Choroid plexus epithelial cell (primary cell): ENCODE measurements at regions not wholly inside any gene's neighbourhood (a gene's known extent, or its start where the extent isn't known, plus 50 kb on each side); places are given as distances from the start of the nearest gene placed in this dataset.

Experiments used
- DNase-seq: peaks from one replicate; pipeline ENCODE4 v3.0.0-alpha.2; 2010; ENCODE audit warnings: low read depth
- H3K4me3 ChIP-seq: 2 replicates; pipeline ENCODE4 v1.5.1; 2011; ENCODE audit warnings: low read depth, mild to moderate bottlenecking, control low read depth, low read length, moderate library complexity
- TF ChIP-seq, protein P1 (sequence below): conservative IDR thresholded peaks from 2 replicates; pipeline ENCODE4 v1.5.1; 2011; ENCODE audit warnings: low read depth, mild to moderate bottlenecking, control low read depth, inconsistent platforms, low read length, moderate library complexity

DNA sequence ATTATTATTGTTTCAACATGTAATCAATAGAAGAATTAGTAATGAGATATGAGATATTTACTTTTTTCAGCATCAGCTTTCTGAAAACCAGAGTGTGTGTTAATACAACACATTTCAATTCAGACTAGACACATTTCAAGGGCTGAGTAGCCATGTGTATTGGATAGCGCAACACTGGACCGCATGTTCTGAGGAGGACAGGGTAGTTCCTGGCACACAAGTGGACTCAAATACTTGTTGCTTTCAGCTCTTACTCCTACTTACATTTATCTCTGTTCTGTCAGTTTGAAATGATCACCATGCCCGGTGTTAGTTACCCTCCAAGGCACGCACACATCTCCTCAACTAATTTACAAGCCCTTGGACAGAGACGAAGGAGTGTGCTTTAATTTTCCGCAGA is 126.6 kb downstream of the SLC24A2 start:
- TF ChIP-seq, protein P1, sequence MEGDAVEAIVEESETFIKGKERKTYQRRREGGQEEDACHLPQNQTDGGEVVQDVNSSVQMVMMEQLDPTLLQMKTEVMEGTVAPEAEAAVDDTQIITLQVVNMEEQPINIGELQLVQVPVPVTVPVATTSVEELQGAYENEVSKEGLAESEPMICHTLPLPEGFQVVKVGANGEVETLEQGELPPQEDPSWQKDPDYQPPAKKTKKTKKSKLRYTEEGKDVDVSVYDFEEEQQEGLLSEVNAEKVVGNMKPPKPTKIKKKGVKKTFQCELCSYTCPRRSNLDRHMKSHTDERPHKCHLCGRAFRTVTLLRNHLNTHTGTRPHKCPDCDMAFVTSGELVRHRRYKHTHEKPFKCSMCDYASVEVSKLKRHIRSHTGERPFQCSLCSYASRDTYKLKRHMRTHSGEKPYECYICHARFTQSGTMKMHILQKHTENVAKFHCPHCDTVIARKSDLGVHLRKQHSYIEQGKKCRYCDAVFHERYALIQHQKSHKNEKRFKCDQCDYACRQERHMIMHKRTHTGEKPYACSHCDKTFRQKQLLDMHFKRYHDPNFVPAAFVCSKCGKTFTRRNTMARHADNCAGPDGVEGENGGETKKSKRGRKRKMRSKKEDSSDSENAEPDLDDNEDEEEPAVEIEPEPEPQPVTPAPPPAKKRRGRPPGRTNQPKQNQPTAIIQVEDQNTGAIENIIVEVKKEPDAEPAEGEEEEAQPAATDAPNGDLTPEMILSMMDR, result no peak
- DNase-seq, result no peak
- H3K4me3 ChIP-seq, result no peak overlapping the region

DNA sequence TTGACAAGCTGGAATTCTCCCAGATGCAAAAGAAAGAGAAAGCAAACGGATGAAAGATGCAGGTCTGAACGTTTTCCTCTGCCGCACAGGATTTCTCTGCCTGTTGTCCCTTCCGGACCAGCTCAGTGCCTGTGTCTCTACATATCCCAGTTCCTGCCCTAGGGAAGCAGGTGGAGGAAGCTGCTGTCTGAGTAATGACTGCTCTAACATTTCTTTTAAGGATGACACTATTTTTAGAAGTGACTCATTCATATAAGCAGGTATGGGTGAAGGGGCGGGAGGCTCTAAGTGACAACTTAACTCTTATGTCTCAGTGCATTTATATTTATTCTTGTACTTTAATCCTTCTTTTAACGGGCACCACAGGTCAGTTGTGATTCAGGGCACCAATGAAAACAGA is 128.8 kb downstream of the SLC24A2 start:
- no peak for DNase-seq
- H3K4me3 ChIP-seq, result no peak overlapping the region
- TF ChIP-seq, protein P1, result no peak

DNA sequence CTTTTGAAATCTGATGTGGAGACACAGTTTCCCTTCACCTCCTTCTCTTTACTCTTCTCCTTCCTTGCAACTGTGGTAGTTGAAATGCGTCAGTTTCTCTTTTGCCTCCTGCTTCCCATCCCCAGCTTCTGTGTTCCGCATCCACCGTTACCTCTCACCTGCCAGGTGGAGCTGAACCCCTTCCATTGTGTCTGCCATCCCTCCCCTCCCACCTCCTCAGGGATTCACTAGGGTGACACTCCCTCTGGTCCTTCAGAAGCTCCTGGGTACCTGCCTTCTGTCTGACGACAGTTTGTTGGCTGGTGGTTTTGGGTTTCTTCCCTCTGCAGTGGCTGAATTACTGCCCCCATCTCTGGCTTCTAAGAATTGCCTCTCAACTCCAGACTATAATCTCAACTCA is 132.1 kb downstream of the SLC24A2 start:
- TF ChIP-seq, protein P1, result no peak
- no peak overlapping the region for H3K4me3 ChIP-seq

DNA sequence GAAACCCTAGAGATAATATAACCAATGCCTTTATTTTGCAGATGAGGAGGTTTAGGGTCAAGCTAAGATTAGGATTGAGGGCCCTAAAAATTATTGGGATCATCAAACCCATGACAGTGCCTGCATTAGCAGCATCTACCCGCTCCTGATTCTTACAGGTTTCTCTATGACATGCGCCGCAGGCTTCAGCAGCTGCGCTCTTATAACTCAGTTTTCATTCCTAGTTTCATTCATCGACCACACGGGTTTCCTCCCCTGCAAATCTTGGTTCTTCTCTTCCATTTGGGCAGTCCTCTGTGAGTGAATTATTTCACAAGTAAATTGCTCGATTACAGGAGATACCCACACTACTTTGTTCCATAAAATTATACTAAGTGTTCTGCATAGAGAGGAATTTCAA is 137.2 kb downstream of the SLC24A2 start:
- TF ChIP-seq, protein P1, result no peak
- no peak overlapping the region for H3K4me3 ChIP-seq
- DNase-seq, result no peak

More for the DNA sequence above, 132.1 kb downstream of the SLC24A2 start:
- DNase-seq, result no peak

DNA sequence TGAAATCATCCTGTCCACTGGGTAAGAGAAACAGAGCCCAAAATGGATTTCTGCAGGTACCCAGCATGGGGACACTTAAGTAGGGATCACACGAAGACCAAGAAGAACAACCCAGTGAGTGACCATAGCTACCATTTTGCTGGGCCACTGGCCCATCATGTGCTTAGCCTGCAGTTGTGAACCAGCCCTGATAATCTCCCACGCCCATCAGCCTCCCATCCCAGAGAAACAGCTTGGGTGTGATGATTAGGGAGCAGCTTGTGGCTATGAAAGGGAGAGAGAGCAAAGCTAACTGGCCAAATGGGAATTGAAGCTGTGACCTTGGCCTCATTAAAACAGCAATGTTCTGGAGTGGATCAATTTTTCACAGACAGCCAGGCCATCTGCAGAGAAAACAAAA is 138.5 kb downstream of the SLC24A2 start:
- H3K4me3 ChIP-seq, result no peak overlapping the region
- TF ChIP-seq, protein P1, result no peak
- no peak for DNase-seq

DNA sequence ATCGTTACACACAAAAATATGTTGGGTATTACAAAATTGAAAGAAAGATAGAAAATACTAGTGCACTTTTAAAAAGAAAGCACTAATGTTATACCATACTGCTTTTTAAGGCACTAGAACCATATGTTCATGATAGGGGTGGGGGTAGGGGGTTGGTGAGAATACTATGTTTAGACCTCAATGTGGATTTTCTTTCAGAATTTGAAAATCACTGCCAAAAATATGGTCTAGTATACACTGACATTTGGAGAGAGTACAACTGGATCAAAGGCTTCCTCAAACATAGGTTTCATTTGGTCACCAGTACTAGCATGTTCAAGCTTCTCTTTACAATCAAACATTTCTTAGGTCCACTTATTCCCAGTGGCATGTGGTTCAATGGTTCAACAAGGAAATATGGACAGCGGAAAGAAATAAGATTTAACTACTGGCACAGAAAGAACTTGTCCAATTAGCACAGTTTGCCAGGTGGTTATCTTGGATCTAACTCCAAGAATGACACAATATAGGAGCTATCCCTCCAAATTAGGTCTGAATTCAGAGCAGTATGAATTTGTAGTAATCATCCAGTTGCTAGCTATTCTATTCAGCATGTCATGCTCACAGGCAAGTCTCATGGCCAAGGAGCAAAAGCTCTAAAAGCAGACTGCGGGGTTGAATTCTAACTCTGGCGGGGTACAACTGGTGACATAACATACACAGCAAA is 139.3 kb downstream of the SLC24A2 start:
- no peak for DNase-seq
- no peak overlapping the region for H3K4me3 ChIP-seq
- TF ChIP-seq, protein P1, result no peak

DNA sequence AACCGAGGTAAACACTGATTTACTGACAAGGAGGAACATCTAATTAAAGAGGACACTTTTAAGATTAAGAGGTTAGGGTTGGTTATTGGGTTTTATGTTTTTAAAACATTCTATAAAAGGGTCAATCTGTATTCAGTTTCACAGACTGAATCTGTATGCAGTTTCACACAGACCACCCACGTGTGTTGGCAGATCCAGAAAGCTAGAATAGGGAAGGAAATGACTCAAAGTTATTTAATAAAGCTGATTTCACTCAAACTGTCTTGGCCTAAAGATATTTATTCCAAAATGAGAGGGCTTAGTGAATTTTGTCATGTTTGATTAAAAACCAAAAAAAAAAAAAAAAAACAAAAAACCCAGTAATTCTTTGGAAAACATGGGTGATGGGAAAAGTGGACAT is 140.2 kb downstream of the SLC24A2 start:
- H3K4me3 ChIP-seq, result no peak overlapping the region
- no peak for DNase-seq
- TF ChIP-seq, protein P1, result no peak
